BJ (cell line): ENCODE measurements at regions not wholly inside any gene's neighbourhood (a gene's known extent, or its start where the extent isn't known, plus 50 kb on each side); places are given as distances from the start of the nearest gene placed in this dataset.

Experiments
- CTCF ChIA-PET: fragments of 350-600 bp; formaldehyde crosslinking; extraction: SDS; loops from one replicate; lab custom pipeline; 2021; ENCODE audit warnings: antibody characterized with exemption, inconsistent platforms; lab: Yijun Ruan, JAX
- POLR2A ChIA-PET: fragments of 300-600 bp; sonication (Branson Sonifier 250); formaldehyde crosslinking; extraction: SDS; loops from one replicate; lab custom pipeline; 2021; ENCODE audit warnings: antibody characterized with exemption; lab: Charles Lee
- DNase-seq: peaks from one replicate; pipeline ENCODE4 v3.0.0-alpha.2; 2011; ENCODE audit warnings: low read depth
- H3K27me3 ChIP-seq: 2 replicates; pipeline ENCODE4 v1.6.0; 2011; ENCODE audit warnings: low read length; ENCODE audit not compliant: control insufficient read depth, insufficient read depth
- H3K36me3 ChIP-seq: 2 replicates; pipeline ENCODE4 v1.5.1; 2011; ENCODE audit warnings: low read length; ENCODE audit not compliant: control insufficient read depth, insufficient read depth
- H3K4me3 ChIP-seq: 2 replicates; pipeline ENCODE4 v1.5.1; 2011; ENCODE audit warnings: low read depth, mild to moderate bottlenecking, control low read depth, low read length
- TF ChIP-seq, protein P1 (sequence below): IDR thresholded peaks from 2 replicates; pipeline ENCODE4 v1.5.1; 2011; ENCODE audit warnings: low read depth, mild to moderate bottlenecking, control low read depth, inconsistent platforms, low read length, moderate library complexity; ENCODE audit not compliant: insufficient read depth

DNA sequence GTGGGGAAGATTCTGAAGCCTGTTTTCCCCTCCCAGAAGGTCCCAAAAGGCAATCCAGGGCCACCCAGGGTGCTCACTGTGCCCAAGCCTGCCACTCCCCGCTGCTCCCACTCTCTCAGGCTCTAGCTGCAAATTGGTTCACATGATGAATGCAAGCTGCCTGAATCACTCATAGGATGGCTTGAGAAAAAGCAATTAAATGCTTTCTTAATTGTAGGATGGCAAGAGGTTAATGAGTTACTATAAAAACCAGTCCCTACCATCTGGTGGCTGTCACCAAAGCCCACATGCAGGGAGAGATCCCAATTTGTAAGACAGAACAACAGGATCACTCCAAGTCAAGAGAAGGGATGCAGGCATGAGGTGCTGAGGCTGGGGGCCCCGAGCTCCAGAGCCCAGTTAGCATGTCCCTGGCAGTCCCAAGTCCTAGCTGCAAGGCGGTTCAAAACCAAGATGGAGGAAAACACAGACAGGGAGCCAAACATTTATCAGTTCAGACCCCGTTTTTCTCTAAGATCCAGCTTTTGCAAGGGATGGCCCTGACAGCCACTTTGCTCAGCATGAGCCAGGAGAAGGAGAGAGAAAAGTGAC is 207.1 kb downstream of the UACA start:
- Histone ChIP-seq H3K27me3 (peaks cover 32% of the 10 kb centered on the region), H3K4me3 (no peak overlapping the region), H3K36me3 (no peaks in the 10 kb centered on the region)
- TF ChIP-seq, protein P1, sequence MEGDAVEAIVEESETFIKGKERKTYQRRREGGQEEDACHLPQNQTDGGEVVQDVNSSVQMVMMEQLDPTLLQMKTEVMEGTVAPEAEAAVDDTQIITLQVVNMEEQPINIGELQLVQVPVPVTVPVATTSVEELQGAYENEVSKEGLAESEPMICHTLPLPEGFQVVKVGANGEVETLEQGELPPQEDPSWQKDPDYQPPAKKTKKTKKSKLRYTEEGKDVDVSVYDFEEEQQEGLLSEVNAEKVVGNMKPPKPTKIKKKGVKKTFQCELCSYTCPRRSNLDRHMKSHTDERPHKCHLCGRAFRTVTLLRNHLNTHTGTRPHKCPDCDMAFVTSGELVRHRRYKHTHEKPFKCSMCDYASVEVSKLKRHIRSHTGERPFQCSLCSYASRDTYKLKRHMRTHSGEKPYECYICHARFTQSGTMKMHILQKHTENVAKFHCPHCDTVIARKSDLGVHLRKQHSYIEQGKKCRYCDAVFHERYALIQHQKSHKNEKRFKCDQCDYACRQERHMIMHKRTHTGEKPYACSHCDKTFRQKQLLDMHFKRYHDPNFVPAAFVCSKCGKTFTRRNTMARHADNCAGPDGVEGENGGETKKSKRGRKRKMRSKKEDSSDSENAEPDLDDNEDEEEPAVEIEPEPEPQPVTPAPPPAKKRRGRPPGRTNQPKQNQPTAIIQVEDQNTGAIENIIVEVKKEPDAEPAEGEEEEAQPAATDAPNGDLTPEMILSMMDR: no peak
- POLR2A ChIA-PET: no interaction called here
- CTCF ChIA-PET: no interaction called here
- DNase-seq: no peak

- CTCF ChIA-PET: no interaction called here
- Histone ChIP-seq H3K4me3 (no peak overlapping the region), H3K36me3 (no peaks in the 10 kb centered on the region), H3K27me3 (peaks cover 28% of the 10 kb centered on the region)
- TF ChIP-seq, protein P1: no peak
- no peak for DNase-seq
- POLR2A ChIA-PET: no interaction called here
Observed at GRCh38 chr15:70555713-70556112, 207.6 kb downstream of the UACA start.

DNA sequence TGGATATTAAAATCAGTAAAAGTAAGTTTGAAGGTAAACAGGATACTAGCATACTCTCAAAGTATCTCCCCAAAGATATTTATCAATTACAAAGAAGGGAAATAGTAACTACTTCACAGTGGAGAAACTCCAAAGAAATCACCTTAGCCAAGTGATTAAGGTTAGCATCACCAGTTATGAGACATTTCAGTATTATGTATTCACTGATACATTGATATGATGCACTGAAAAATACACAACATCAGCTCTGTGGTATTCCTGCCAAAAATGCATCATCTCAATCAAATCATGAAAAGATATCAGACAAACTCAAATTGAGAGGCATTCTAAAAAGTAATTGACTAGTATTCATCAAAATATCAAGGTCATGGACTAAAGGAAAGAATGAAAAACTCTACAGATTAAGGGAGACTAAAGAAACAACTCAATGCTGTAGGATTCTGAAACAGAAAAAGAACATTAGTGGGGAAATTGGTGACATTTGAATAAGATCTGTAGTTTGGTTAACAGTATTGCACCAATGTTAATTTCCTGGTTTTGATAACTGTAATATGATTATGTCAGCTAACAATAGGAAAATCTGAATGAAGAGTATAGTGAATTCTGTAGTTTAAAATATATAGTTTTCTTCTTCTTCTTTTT is 215.4 kb downstream of the UACA start:
- peaks cover 5% of the 10 kb centered on the region; the same call in 1 of the 2 replicates for H3K27me3 ChIP-seq
- CTCF ChIA-PET: interaction anchor here (0.6 kb wide), 1 partner anchor 22 kb away, joined by 3 read pairs; no protein-coding TSS in a partner anchor
- POLR2A ChIA-PET: no interaction called here
- DNase-seq: no peak
- TF ChIP-seq, protein P1: no peak
- H3K36me3 ChIP-seq: no peaks in the 10 kb centered on the region
- H3K4me3 ChIP-seq: no peak overlapping the region

- H3K36me3 ChIP-seq: no peaks in the 10 kb centered on the region
Observed at GRCh38 chr15:70545526-70545925, 217.8 kb downstream of the UACA start.

DNA sequence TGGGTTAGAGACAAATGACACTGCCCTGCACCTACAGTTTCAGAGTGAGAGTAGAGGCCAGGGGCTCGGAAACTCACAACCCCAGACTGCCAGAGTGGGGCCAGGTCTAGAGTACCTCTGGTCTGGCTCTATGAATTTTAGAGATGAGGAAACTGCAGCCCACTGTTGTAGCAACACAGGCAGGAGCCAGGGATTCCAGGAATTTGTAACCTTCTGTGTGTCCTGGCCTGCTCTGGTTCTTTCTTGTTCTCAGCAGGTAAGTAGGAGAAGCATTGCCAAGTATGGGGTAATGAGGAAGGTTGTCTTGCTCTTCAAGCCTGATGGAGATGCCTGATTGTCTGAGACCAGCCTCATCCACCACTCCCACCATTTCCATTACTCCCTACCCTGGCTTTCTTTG is 221.8 kb downstream of the UACA start:
- Histone ChIP-seq H3K4me3 (no peak overlapping the region), H3K27me3 (peaks cover 40% of the 10 kb centered on the region), H3K36me3 (no peaks in the 10 kb centered on the region)
- POLR2A ChIA-PET: no interaction called here
- TF ChIP-seq, protein P1: no peak
- CTCF ChIA-PET: no interaction called here
- DNase-seq: no peak

More at GRCh38 chr15:70545526-70545925, 217.8 kb downstream of the UACA start:
- no peak for DNase-seq
- TF ChIP-seq, protein P1: no peak
- H3K4me3 ChIP-seq: no peak overlapping the region
- CTCF ChIA-PET: interaction anchor here (0.6 kb wide), 1 partner anchor 68 kb away, joined by 3 read pairs; no protein-coding TSS in a partner anchor
- H3K27me3 ChIP-seq: peaks cover 15% of the 10 kb centered on the region
- POLR2A ChIA-PET: no interaction called here
